GM10266 (cell line): ENCODE measurements at regions not wholly inside any gene's neighbourhood (a gene's known extent, or its start where the extent isn't known, plus 50 kb on each side); places are given as distances from the start of the nearest gene placed in this dataset.

Source experiments
- DNase-seq: peaks from one replicate; pipeline ENCODE4 v3.0.0; 2012; ENCODE audit errors: extremely low spot score
- CTCF ChIP-seq: IDR thresholded peaks from 2 replicates; pipeline ENCODE4 v1.5.1; 2012; ENCODE audit warnings: mild to moderate bottlenecking, low read depth; ENCODE audit not compliant: control insufficient read depth, insufficient read depth; ENCODE audit errors: missing control alignments

- TF ChIP-seq CTCF = no peak
- DNase-seq = no peak
Measured at GRCh38 chr5:106488407-106488806, 1182.3 kb downstream of the EFNA5 start.

GRCh38 chr5:106481374-106481773 lies 1189.4 kb downstream of the EFNA5 start:
- TF ChIP-seq CTCF = no peak
- no peak for DNase-seq

- DNase-seq = no peak
- TF ChIP-seq CTCF = no peak
Measured at GRCh38 chr5:106476630-106477029, 1194.1 kb downstream of the EFNA5 start.

GRCh38 chr5:106474066-106474465 lies 1196.7 kb downstream of the EFNA5 start:
- no peak for TF ChIP-seq CTCF
- no peak for DNase-seq

DNA sequence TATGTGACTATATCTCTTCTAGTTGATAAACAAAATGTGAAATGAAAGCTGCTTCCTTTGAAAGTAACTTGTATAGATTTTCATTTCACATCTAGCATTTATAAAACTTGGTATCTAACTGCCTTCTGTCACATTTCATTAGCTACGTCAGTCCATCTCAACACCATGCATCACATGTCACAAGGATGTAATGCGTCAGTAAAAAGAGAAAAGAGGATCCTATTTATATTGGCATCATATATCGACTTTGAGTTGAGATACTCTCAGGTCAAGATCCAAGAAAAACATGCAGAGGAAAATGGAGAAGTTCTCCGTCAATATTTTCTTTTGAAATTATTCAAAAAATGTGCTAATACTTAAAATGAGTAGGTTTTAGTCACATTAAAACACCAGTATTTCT lies 1211.2 kb downstream of the EFNA5 start:
- DNase-seq = no peak
- no peak for TF ChIP-seq CTCF

GRCh38 chr5:106454651-106455415 lies 1215.9 kb downstream of the EFNA5 start:
- DNase-seq = no peak
- TF ChIP-seq CTCF = peak; percentile 27

DNA sequence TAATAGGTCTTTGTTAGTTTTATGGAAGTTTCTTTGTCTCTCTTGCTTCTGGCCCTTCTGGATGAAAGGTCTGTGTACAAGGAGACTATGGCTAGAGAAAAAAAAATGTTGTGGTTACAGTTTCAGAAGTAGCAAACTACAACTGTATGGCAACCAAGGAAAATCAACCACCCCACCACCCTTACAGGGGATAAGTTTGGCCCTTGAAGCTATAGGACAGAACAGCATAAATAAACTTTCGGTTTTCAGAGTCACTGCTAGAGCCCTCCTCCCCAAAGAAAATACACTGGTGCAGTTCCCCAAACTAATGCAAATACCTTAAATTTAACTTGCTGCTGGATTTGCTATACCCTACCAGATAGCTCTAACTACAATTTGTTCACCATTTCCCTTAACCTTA lies 1216.7 kb downstream of the EFNA5 start:
- no peak for DNase-seq
- TF ChIP-seq CTCF = no peak
